HG02884 (cell line): ENCODE measurements at regions not wholly inside any gene's neighbourhood (a gene's known extent, or its start where the extent isn't known, plus 50 kb on each side); places are given as distances from the start of the nearest gene placed in this dataset.
"Not testable (repeated sequence)": the region's sequence is repeated elsewhere in the genome, so short reads cannot be mapped to it uniquely, and the experiment has no call there.

Experiments used
- ATAC-seq: cut with Tn5 transposase; IDR thresholded peaks from one replicate; pipeline ENCODE4 v1.9.1; 2021; ENCODE audit warnings: mild to moderate bottlenecking, moderate library complexity; ENCODE audit not compliant: unreplicated experiment

- ATAC-seq, result no peak
Measured at GRCh38 chr9:34796924-34797323, 87.0 kb upstream of the CCL21 start.

GRCh38 chr9:34793428-34793827 is 83.5 kb upstream of the CCL21 start:
- ATAC-seq, result no peak

GRCh38 chr9:34783951-34784487 is 74.1 kb upstream of the CCL21 start:
- ATAC-seq, result peak; percentile 65

GRCh38 chr9:34782372-34782771 is 72.4 kb upstream of the CCL21 start:
- ATAC-seq, result no peak

- ATAC-seq, result no peak
Measured at GRCh38 chr9:34777666-34778065, 67.7 kb upstream of the CCL21 start.

GRCh38 chr9:34773955-34774354 is 64.0 kb upstream of the CCL21 start:
- ATAC-seq, result no peak

GRCh38 chr9:34773306-34773910 is 63.5 kb upstream of the CCL21 start:
- no peak for ATAC-seq

GRCh38 chr9:34771007-34771406 is 61.1 kb upstream of the CCL21 start:
- ATAC-seq, result no peak

- ATAC-seq, result not testable (repeated sequence)
Measured at GRCh38 chr9:34767087-34767486, 57.2 kb upstream of the CCL21 start.

GRCh38 chr9:34760196-34761040 is 50.5 kb upstream of the CCL21 start:
- ATAC-seq, result not testable (repeated sequence)
